DMS114 treated with DMSO at 0.1 percent for 48 hours (cell line): ENCODE measurements at regions not wholly inside any gene's neighbourhood (a gene's known extent, or its start where the extent isn't known, plus 50 kb on each side); places are given as distances from the start of the nearest gene placed in this dataset.

Source experiments
- DNase-seq: peaks from one replicate; lab custom pipeline; 2025; ENCODE audit not compliant: unreplicated experiment; lab: John Stamatoyannopoulos, UW

DNA sequence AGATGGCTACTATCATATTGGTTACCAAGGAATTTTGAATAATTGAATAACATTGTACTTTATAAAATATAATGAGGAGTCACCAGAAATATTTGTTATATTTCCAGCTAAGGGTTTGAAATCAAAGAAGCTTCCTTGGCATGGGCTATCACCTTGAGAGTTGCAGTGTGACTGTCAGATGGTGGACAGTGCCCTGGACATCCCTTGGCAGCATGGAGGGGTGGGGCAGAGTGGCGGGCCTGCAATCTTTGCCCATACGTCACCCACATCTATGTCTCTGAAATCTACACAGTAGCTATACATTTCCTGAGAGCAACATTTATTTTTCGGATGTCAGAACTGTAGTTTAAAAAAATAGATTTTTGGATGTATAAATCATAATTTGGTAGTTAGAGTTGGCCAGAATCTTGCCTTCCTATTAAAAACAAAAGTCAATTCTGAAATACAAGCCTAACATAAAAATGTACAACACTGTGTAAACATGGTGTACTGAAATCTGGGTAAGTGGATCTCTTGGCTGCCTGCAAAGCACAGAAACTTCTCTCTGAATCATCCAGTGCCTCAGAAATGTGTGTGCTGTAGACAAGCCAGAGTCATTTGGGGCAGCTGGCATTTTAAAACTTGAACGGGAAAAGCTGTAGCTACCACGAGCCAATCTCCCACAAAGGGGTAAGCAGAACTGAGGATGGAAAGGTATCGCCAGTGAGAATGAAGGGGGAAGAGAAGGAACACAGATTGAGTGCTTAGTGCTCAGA is 124.2 kb upstream of the ARHGAP28 start:
- DNase-seq = no peak

- DNase-seq = no peak
These were observed 123.0 kb upstream of the ARHGAP28 start for GRCh38 chr18:6606411-6607085.

GRCh38 chr18:6607343-6607742 is 122.2 kb upstream of the ARHGAP28 start:
- DNase-seq = no peak

GRCh38 chr18:6609666-6610264 is 119.8 kb upstream of the ARHGAP28 start:
- no peak for DNase-seq

GRCh38 chr18:6610466-6610865 is 119.0 kb upstream of the ARHGAP28 start:
- no peak for DNase-seq

- DNase-seq = no peak
These were observed 115.9 kb upstream of the ARHGAP28 start for GRCh38 chr18:6613581-6613980.

GRCh38 chr18:6614952-6615351 is 114.6 kb upstream of the ARHGAP28 start:
- no peak for DNase-seq

DNA sequence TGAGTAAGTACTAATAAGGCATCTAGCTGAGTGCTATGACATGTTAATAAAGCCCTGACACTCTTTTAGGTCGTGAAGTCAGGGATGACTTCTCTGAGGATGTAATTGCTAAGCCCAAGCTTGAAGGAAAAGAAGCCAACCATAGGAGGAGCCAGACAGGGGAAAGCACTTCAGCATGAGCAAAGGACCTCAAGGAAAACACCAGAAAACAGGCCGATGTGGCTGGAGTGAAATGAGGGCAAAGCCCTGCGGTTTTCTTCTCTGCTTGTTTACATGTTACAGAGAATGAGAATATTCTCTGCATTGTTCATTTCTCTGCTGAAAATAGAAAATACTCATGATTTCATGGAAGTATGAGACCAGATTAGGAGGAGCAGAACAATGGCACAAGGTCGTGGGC is 112.5 kb upstream of the ARHGAP28 start:
- DNase-seq = no peak

- no peak for DNase-seq
These were observed 108.1 kb upstream of the ARHGAP28 start for GRCh38 chr18:6621437-6621836.

GRCh38 chr18:6623278-6623677 is 106.2 kb upstream of the ARHGAP28 start:
- DNase-seq = no peak

GRCh38 chr18:6624271-6624660 is 105.2 kb upstream of the ARHGAP28 start:
- no peak for DNase-seq

DNA sequence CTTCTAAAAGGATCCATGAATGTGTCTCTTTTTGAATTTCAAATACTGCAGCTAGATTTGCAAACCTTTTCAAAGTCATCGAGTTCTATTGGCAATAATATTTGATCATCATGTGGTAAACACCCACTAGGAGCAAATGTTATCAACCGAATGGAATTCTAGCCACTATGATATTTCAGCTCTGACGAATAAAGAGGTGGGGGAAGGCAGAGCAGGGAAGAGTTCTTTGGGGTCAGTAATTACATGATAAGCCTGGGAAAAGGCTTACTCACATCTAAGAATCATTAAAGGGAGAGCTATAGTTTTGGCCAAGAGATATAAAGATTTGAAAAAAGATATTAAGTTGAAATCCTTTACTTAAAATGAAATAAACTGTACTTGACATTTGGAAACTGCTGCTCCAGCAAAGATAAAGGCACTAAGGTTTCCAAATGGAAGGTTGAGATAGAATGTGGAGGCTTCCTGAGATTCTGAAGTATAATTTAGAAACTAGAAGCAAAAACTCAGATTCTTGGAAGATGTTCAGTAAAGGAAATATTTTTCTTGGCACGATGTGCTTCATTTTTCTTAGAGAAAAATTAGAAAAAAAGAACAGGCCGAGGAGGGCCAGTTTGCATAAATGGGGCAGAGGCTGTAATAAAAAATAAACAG is 104.7 kb upstream of the ARHGAP28 start:
- no peak for DNase-seq

DNA sequence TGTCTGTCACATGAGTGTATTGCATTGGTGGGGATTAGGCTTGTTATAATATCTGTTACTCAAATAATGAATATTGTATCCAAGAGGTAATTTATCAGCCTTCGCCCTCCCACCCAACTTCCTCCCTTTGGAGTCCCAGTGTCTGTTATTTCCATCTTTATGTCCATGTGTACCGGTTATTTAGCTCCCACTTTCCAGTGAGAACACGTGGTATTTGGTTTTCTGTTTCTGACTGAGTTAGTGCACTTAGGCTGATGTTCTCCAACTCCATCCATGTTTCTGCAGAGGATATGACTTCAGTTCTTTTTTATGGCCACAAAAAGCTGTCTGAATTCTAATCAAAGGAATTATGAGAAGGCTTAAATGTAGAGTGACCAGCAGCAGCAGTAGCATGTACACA is 104.0 kb upstream of the ARHGAP28 start:
- no peak for DNase-seq

DNA sequence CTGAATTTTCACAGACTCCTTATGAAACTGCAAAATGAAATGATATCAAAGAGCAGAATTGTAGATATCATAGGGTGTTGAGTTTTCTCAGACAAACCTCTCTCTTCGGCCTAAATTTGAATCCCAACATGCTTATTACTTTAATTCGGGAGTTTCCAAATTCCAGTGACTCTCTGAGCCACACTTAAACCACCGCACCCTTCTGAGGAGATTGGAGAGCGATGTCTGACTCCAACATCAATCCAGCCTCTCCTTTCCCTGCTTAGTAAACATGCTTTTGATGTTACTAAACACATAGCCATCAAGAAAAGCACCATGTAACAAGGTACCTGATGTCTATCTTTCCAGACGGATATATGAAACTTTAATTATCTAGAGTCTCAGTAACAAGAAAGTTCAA is 103.1 kb upstream of the ARHGAP28 start:
- DNase-seq = no peak

DNA sequence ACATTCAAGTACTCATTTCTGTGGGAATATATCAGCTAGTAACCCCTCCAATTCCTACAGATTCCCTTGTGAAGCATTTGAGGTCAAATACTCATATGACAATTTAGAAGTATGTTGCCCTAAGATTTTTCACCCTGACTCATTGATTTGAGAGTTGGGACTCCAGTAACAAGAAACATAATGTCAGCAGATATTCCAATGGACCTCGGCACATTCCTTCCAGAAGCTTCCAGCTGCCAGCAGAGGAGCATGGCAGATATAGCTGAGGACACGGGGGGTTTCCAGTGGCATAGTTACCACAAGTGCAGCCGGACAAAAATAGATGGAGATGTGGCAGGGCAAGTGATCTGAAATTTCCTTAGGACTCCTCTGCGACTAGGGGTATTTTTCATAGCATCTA is 101.9 kb upstream of the ARHGAP28 start:
- DNase-seq = no peak

DNA sequence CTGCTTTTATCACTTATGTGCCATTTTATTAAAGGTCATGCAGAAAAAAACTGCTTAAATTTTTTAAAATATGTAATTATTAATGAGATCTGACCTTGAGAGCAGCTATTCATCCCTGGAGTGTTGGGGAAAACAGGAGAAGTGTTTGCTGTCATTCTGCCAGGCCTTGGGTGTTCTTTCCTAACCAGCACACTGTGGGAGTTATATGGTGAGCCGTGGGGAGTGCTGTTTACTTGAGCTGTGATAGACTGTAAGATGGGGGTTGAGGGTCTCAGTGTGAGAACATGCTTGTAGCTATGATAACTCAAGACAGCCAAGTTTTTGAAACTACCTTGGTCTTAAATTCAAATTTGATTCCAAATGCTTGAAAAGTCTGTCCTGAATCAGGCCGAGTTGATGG is 101.3 kb upstream of the ARHGAP28 start:
- DNase-seq = no peak

- no peak for DNase-seq
These were observed 99.8 kb upstream of the ARHGAP28 start for GRCh38 chr18:6629635-6630140.

GRCh38 chr18:6633310-6633709 is 96.2 kb upstream of the ARHGAP28 start:
- no peak for DNase-seq

- no peak for DNase-seq
These were observed 93.4 kb upstream of the ARHGAP28 start for GRCh38 chr18:6636091-6636490.

- no peak for DNase-seq
These were observed 91.1 kb upstream of the ARHGAP28 start for GRCh38 chr18:6638447-6638846.

GRCh38 chr18:6639305-6639704 is 90.2 kb upstream of the ARHGAP28 start:
- no peak for DNase-seq
